ENCODE measurements at regions not wholly inside any gene's neighbourhood (a gene's known extent, or its start where the extent isn't known, plus 50 kb on each side); places are given as distances from the start of the nearest gene placed in this dataset.

DNA sequence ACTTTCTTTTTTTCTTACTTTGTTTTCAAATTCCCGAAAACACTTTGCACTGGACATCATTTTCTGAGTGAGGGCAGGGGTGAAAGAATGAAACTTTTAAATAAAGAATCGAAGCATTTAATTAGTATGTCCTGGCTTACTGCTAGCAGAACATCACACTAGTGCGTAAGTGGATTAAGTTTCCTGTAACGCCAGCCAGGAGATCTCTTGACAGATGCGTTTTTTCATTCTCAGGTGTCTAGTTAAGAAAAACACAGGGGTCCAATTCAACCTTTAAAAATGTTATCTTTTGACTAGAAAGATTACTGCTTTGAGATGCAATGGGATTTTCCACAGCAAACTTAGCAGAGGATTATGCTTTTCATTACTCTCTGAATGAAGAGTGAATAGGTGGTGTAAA, 858.8 kb upstream of the EPHA7 start:
- TF ChIP-seq POLR2A (IDR thresholded peaks at IDR 0.05), result no peak
- TF ChIP-seq, protein P1, sequence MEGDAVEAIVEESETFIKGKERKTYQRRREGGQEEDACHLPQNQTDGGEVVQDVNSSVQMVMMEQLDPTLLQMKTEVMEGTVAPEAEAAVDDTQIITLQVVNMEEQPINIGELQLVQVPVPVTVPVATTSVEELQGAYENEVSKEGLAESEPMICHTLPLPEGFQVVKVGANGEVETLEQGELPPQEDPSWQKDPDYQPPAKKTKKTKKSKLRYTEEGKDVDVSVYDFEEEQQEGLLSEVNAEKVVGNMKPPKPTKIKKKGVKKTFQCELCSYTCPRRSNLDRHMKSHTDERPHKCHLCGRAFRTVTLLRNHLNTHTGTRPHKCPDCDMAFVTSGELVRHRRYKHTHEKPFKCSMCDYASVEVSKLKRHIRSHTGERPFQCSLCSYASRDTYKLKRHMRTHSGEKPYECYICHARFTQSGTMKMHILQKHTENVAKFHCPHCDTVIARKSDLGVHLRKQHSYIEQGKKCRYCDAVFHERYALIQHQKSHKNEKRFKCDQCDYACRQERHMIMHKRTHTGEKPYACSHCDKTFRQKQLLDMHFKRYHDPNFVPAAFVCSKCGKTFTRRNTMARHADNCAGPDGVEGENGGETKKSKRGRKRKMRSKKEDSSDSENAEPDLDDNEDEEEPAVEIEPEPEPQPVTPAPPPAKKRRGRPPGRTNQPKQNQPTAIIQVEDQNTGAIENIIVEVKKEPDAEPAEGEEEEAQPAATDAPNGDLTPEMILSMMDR (IDR thresholded peaks at IDR 0.05 in 4 of 5, conservative IDR thresholded peaks at IDR 0.05 in 1 of 5), result no peak

Measured in gastrocnemius medialis (tissue), 4 donors.